ENCODE measurements at regions not wholly inside any gene's neighbourhood (a gene's known extent, or its start where the extent isn't known, plus 50 kb on each side); places are given as distances from the start of the nearest gene placed in this dataset.

GRCh38 chr12:24080465-24080864, 131.0 kb upstream of the SOX5 start:
- TF ChIP-seq POLR2A (IDR thresholded peaks at IDR 0.05; ENCODE audit: low read length) (no peak), CTCF (IDR thresholded peaks at IDR 0.05) (no peak), SREBF2 (IDR thresholded peaks at IDR 0.05) (no peak), MAFK (IDR thresholded peaks at IDR 0.05; ENCODE audit: partially characterized antibody) (no peak), SMC3 (IDR thresholded peaks at IDR 0.05) (no peak), NR3C1 (IDR thresholded peaks at IDR 0.05) (no peak), USF2 (IDR thresholded peaks at IDR 0.05) (no peak), CEBPB (IDR thresholded peaks at IDR 0.05) (no peak), ZFP36 (IDR thresholded peaks at IDR 0.05; ENCODE audit: borderline replicate concordance, partially characterized antibody) (no peak)
